ENCODE measurements at regions not wholly inside any gene's neighbourhood (a gene's known extent, or its start where the extent isn't known, plus 50 kb on each side); places are given as distances from the start of the nearest gene placed in this dataset.

GRCh38 chr5:8229551-8229950, 360.6 kb downstream of the MTRR start:
- TF ChIP-seq CTCF (conservative IDR thresholded peaks at IDR 0.05; ENCODE audit: low read depth, low read length) = no peak

GRCh38 chr5:8230868-8231267, 361.9 kb downstream of the MTRR start:
- H3K4me3 ChIP-seq (ENCODE audit: low read depth, low read length) = no peak overlapping the region
- no peak for DNase-seq (ENCODE audit: low read depth)
- TF ChIP-seq CTCF (conservative IDR thresholded peaks at IDR 0.05; ENCODE audit: low read depth, low read length) = no peak

More at GRCh38 chr5:8229551-8229950, 360.6 kb downstream of the MTRR start:
- no peak overlapping the region for H3K4me3 ChIP-seq (ENCODE audit: low read depth, low read length)
- no peak for DNase-seq (ENCODE audit: low read depth)

DNA sequence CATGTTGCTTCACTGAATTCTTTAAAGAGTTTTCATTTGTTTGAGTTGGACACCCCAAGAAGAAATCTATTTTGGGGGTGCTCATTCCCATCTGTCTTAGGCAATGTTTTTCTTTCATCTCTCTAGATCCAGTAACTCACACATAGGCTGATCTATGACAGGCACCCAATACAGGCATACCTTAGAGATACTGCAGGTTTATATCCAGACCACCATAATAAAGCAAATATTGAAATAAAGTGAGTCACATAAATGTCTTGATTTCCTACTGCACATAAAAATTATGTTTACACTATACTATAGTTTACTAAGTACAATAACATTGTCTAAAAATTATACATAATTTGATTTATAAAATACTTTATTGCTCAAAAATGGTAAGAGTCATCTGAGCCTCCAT, 364.5 kb downstream of the MTRR start:
- no peak for DNase-seq (ENCODE audit: low read depth)
- H3K4me3 ChIP-seq (ENCODE audit: low read depth, low read length) = no peak overlapping the region
- no peak for TF ChIP-seq CTCF (conservative IDR thresholded peaks at IDR 0.05; ENCODE audit: low read depth, low read length)

DNA sequence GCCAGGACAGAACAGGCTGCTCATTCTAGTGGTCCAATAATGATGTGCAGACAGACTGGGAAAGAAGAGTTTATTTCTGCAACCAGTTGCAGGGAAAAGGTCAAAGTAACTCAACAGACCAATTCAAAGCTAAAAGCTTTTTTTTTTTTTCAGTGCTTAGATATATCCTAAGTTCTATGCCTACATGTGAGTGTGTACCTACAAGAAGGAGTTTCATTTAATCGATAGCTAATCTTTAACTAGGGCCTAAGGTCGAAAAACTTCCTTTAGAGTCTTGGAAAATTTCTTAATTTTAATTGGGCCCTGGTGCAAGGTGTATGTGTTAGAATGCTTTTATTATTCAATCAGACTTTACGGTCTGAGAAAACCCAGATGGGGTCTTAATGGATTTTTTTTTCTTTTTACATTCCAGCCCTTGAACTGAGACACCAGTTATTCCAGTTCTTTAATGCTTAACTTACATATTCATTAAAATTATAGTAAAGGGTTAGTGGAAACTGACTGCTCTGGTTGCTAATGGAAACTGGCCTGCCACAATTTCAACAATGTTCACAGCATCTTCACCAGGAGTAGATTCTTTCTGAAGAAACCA, 365.3 kb downstream of the MTRR start:
- no peak for DNase-seq (ENCODE audit: low read depth)

DNA sequence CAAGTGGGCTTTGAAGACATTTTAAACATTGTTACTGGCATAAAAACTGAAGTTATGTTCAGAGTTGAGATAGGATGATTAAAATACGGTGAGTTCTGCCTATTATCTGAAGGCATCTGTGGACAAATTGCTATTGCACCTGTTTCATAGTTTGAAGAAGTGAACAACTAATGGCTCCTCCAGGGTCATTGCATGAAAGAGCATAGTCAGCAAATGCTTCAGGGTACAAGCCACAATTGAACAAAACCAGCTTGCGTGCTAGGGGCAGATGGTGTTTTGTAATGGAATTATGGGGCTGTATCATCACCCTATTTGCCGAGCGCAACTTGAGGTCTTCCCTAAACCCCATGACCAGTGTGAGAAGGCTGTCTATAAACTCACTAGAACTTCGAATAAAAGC, 369.1 kb downstream of the MTRR start:
- no peak for TF ChIP-seq CTCF (conservative IDR thresholded peaks at IDR 0.05; ENCODE audit: low read depth, low read length)
- no peak for DNase-seq (ENCODE audit: low read depth)

More for the DNA sequence above, 365.3 kb downstream of the MTRR start:
- H3K4me3 ChIP-seq (ENCODE audit: low read depth, low read length) = no peak overlapping the region
- no peak for TF ChIP-seq CTCF (conservative IDR thresholded peaks at IDR 0.05; ENCODE audit: low read depth, low read length)

GRCh38 chr5:8239198-8239597, 370.2 kb downstream of the MTRR start:
- TF ChIP-seq CTCF (conservative IDR thresholded peaks at IDR 0.05; ENCODE audit: low read depth, low read length) = no peak

More for the DNA sequence above, 369.1 kb downstream of the MTRR start:
- no peak overlapping the region for H3K4me3 ChIP-seq (ENCODE audit: low read depth, low read length)

DNA sequence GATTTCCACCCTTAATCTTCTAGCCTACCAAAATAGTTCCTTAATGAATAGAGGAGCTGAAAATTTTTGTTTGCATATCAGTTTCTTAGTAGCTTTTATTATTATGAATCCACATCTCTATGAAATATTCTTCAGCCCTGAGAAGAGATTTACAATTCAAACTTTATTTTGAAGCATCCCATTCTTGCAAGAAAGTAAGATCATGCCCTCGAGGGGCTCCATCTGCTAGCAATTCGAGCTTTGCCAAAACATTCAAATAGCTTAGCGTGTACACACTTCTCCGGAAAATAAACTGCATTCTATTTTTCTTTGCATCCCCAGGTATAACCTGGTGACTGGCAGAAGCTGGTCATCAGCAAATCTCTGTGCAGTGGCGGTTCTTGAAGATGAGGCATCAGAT, 370.7 kb downstream of the MTRR start:
- no peak for DNase-seq (ENCODE audit: low read depth)
- no peak overlapping the region for H3K4me3 ChIP-seq (ENCODE audit: low read depth, low read length)
- no peak for TF ChIP-seq CTCF (conservative IDR thresholded peaks at IDR 0.05; ENCODE audit: low read depth, low read length)

More at GRCh38 chr5:8239198-8239597, 370.2 kb downstream of the MTRR start:
- no peak for DNase-seq (ENCODE audit: low read depth)
- H3K4me3 ChIP-seq (ENCODE audit: low read depth, low read length) = no peak overlapping the region

Measured in choroid plexus epithelial cell (primary cell).